Fibroblast of lung (primary cell): ENCODE measurements at regions not wholly inside any gene's neighbourhood (a gene's known extent, or its start where the extent isn't known, plus 50 kb on each side); places are given as distances from the start of the nearest gene placed in this dataset.

Source experiments
- EZH2 ChIP-seq: IDR thresholded peaks from 2 replicates; pipeline ENCODE4 v1.5.1; 2012; ENCODE audit warnings: low read length, control low read depth, mild to moderate bottlenecking; ENCODE audit errors: missing control alignments
- TF ChIP-seq, protein P1 (sequence below), 2 donors: IDR thresholded peaks in 1 of 2; conservative IDR thresholded peaks in 1 of 2; 1 replicate in 1 of 2; 2 replicates in 1 of 2; pipeline ENCODE4 v1.5.1; 2011 to 2012; ENCODE audit warnings: low read length in 2 of 2, control low read depth in 1 of 2, inconsistent platforms in 1 of 2, low read depth in 1 of 2, mild to moderate bottlenecking in 1 of 2

DNA sequence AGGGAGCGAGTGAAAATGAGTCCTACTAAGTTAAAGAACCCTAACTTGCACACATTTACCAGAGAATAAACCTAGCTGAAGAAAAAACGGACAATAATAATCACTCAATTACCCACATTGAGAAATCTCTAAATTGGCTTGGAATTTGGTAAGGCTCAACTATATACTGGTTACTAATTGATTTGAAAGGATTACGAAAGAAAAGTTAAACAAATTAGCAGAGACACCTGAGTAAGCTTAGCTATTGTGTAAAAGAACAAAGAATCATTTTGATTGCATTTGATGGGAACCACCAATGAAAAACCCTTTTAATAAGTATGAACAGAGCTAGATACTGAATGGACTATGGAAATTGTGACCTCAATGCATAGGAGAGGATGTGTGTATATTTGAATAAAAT lies 118.6 kb upstream of the ADGRF1 start:
- TF ChIP-seq, protein P1, sequence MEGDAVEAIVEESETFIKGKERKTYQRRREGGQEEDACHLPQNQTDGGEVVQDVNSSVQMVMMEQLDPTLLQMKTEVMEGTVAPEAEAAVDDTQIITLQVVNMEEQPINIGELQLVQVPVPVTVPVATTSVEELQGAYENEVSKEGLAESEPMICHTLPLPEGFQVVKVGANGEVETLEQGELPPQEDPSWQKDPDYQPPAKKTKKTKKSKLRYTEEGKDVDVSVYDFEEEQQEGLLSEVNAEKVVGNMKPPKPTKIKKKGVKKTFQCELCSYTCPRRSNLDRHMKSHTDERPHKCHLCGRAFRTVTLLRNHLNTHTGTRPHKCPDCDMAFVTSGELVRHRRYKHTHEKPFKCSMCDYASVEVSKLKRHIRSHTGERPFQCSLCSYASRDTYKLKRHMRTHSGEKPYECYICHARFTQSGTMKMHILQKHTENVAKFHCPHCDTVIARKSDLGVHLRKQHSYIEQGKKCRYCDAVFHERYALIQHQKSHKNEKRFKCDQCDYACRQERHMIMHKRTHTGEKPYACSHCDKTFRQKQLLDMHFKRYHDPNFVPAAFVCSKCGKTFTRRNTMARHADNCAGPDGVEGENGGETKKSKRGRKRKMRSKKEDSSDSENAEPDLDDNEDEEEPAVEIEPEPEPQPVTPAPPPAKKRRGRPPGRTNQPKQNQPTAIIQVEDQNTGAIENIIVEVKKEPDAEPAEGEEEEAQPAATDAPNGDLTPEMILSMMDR (conservative IDR thresholded peaks at IDR 0.05 in 1 of 2, IDR thresholded peaks at IDR 0.05 in 1 of 2; ENCODE audit: low read depth in 1 of 2, low read length in 2 of 2): no peak
- no peak for TF ChIP-seq EZH2
